ENCODE measurements at regions not wholly inside any gene's neighbourhood (a gene's known extent, or its start where the extent isn't known, plus 50 kb on each side); places are given as distances from the start of the nearest gene placed in this dataset.

GRCh38 chr5:27821681-27822080 is 783.3 kb upstream of the CDH9 start:
- TF ChIP-seq CTCF (IDR thresholded peaks at IDR 0.05) = no peak
- no peak for TF ChIP-seq EP300 (IDR thresholded peaks at IDR 0.05; ENCODE audit: borderline replicate concordance in 1 of 2, low read depth in 1 of 2, low read length in 1 of 2)
- TF ChIP-seq, protein P1, sequence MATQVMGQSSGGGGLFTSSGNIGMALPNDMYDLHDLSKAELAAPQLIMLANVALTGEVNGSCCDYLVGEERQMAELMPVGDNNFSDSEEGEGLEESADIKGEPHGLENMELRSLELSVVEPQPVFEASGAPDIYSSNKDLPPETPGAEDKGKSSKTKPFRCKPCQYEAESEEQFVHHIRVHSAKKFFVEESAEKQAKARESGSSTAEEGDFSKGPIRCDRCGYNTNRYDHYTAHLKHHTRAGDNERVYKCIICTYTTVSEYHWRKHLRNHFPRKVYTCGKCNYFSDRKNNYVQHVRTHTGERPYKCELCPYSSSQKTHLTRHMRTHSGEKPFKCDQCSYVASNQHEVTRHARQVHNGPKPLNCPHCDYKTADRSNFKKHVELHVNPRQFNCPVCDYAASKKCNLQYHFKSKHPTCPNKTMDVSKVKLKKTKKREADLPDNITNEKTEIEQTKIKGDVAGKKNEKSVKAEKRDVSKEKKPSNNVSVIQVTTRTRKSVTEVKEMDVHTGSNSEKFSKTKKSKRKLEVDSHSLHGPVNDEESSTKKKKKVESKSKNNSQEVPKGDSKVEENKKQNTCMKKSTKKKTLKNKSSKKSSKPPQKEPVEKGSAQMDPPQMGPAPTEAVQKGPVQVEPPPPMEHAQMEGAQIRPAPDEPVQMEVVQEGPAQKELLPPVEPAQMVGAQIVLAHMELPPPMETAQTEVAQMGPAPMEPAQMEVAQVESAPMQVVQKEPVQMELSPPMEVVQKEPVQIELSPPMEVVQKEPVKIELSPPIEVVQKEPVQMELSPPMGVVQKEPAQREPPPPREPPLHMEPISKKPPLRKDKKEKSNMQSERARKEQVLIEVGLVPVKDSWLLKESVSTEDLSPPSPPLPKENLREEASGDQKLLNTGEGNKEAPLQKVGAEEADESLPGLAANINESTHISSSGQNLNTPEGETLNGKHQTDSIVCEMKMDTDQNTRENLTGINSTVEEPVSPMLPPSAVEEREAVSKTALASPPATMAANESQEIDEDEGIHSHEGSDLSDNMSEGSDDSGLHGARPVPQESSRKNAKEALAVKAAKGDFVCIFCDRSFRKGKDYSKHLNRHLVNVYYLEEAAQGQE (IDR thresholded peaks at IDR 0.05; ENCODE audit: low read depth, low read length) = no peak
- TF ChIP-seq SMC3 (IDR thresholded peaks at IDR 0.05; ENCODE audit: low read depth, low read length) = no peak
- TF ChIP-seq RAD21 (IDR thresholded peaks at IDR 0.05; ENCODE audit: low read length) = no peak
- TF ChIP-seq, protein P2, sequence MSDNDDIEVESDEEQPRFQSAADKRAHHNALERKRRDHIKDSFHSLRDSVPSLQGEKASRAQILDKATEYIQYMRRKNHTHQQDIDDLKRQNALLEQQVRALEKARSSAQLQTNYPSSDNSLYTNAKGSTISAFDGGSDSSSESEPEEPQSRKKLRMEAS (IDR thresholded peaks at IDR 0.05; ENCODE audit: low read depth) = no peak
- TF ChIP-seq SIN3A (IDR thresholded peaks at IDR 0.05; ENCODE audit: borderline replicate concordance, low read depth, low read length) = no peak
- no peak for TF ChIP-seq FOXJ3 (CRISPR knock-in tag; IDR thresholded peaks at IDR 0.05)
- TF ChIP-seq RFX5 (IDR thresholded peaks at IDR 0.05; ENCODE audit: low read length) = no peak
- TF ChIP-seq, protein P3, sequence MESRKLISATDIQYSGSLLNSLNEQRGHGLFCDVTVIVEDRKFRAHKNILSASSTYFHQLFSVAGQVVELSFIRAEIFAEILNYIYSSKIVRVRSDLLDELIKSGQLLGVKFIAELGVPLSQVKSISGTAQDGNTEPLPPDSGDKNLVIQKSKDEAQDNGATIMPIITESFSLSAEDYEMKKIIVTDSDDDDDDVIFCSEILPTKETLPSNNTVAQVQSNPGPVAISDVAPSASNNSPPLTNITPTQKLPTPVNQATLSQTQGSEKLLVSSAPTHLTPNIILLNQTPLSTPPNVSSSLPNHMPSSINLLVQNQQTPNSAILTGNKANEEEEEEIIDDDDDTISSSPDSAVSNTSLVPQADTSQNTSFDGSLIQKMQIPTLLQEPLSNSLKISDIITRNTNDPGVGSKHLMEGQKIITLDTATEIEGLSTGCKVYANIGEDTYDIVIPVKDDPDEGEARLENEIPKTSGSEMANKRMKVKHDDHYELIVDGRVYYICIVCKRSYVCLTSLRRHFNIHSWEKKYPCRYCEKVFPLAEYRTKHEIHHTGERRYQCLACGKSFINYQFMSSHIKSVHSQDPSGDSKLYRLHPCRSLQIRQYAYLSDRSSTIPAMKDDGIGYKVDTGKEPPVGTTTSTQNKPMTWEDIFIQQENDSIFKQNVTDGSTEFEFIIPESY (IDR thresholded peaks at IDR 0.05; ENCODE audit: borderline replicate concordance, low read depth) = no peak
- no peak for TF ChIP-seq EZH2phosphoT487 (IDR thresholded peaks at IDR 0.05; ENCODE audit: borderline replicate concordance, low read depth)
- TF ChIP-seq GATA2 (CRISPR knock-in tag; IDR thresholded peaks at IDR 0.05) = no peak

Data from SK-N-SH (cell line).